WTC11 (cell line): ENCODE measurements at regions not wholly inside any gene's neighbourhood (a gene's known extent, or its start where the extent isn't known, plus 50 kb on each side); places are given as distances from the start of the nearest gene placed in this dataset.

ENCODE experiments used
- ATAC-seq: fragments of 200-7000 bp; cut with Tn5 transposase; 2 replicates; pipeline ENCODE4 v1.10.0; 2021; ENCODE audit warnings: mild to moderate bottlenecking, moderate library complexity
- CTCF ChIA-PET: fragments of 300-600 bp; sonication (Branson Sonifier 250); formaldehyde crosslinking; loops from one replicate; lab custom pipeline; 2021; ENCODE audit warnings: antibody characterized with exemption; lab: Charles Lee
- POLR2A ChIA-PET: fragments of 350-600 bp; sonication (Branson Sonifier 250); formaldehyde crosslinking; loops from one replicate; lab custom pipeline; 2021; ENCODE audit warnings: antibody characterized with exemption; lab: Charles Lee
- DNase-seq: peaks from one replicate; pipeline ENCODE4 v3.0.0; 2021; ENCODE audit warnings: low spot score
- H3K27ac Mint-ChIP-seq: 2 replicates; pipeline ENCODE4 v1.8.0; 2021; ENCODE audit warnings: mixed read lengths
- H3K27me3 Mint-ChIP-seq: 2 replicates; pipeline ENCODE4 v1.8.0; 2021; ENCODE audit warnings: low read depth, mild to moderate bottlenecking, moderate library complexity, mixed read lengths
- H3K36me3 Mint-ChIP-seq: 2 replicates; pipeline ENCODE4 v1.8.0; 2021; ENCODE audit warnings: mixed read lengths
- H3K4me1 Mint-ChIP-seq: 2 replicates; pipeline ENCODE4 v1.8.0; 2022; ENCODE audit warnings: mixed read lengths
- H3K4me3 Mint-ChIP-seq: 2 replicates; pipeline ENCODE4 v1.8.0; 2021; ENCODE audit warnings: mild to moderate bottlenecking, moderate library complexity, mixed read lengths
- H3K9me3 Mint-ChIP-seq: 2 replicates; pipeline ENCODE4 v1.8.0; 2021; ENCODE audit warnings: mixed read lengths
- CBFB ChIP-seq: sonication (generic); formaldehyde crosslinking; IDR thresholded peaks from 2 replicates; pipeline ENCODE4 v1.8.1; 2022; ENCODE audit warnings: mild to moderate bottlenecking, low read depth, missing genetic modification reagents
- GABPB1 ChIP-seq: sonication (generic); formaldehyde crosslinking; IDR thresholded peaks from 2 replicates; pipeline ENCODE4 v1.8.1; 2023; ENCODE audit warnings: mild to moderate bottlenecking, missing genetic modification reagents
- JAZF1 ChIP-seq: fragments of 250-450 bp; sonication (Bioruptor Pico); IDR thresholded peaks from 2 replicates; pipeline ENCODE4 v1.9.0; 2021; ENCODE audit warnings: moderate library complexity, mild to moderate bottlenecking, inconsistent platforms
- NFYB ChIP-seq: sonication (generic); formaldehyde crosslinking; conservative IDR thresholded peaks from 2 replicates; pipeline ENCODE4 v1.8.0; 2022; ENCODE audit warnings: low read depth, missing genetic modification reagents
- OVOL2 ChIP-seq: fragments of 250-450 bp; sonication (Bioruptor Pico); IDR thresholded peaks from 2 replicates; pipeline ENCODE4 v1.9.0; 2021; ENCODE audit warnings: mild to moderate bottlenecking, borderline replicate concordance
- PRRX2 ChIP-seq: fragments of 250-450 bp; sonication (Bioruptor Pico); IDR thresholded peaks from 2 replicates; pipeline ENCODE4 v1.8.0; 2021; ENCODE audit warnings: mild to moderate bottlenecking
- TCF7 ChIP-seq: sonication (generic); formaldehyde crosslinking; IDR thresholded peaks from 2 replicates; pipeline ENCODE4 v1.8.0; 2022; ENCODE audit warnings: mild to moderate bottlenecking, low read depth, missing genetic modification reagents, moderate library complexity
- ZBTB21 ChIP-seq: sonication (generic); formaldehyde crosslinking; IDR thresholded peaks from 2 replicates; pipeline ENCODE4 v1.8.1; 2023; ENCODE audit warnings: mild to moderate bottlenecking, missing genetic modification reagents, borderline replicate concordance
- ZNF121 ChIP-seq: sonication (generic); formaldehyde crosslinking; IDR thresholded peaks from 2 replicates; pipeline ENCODE4 v1.8.0; 2023; ENCODE audit warnings: missing genetic modification reagents
- ZNF232 ChIP-seq: sonication (generic); formaldehyde crosslinking; IDR thresholded peaks from 2 replicates; pipeline ENCODE4 v1.8.0; 2022; ENCODE audit warnings: mild to moderate bottlenecking, missing genetic modification reagents
- ZNF317 ChIP-seq: sonication (generic); formaldehyde crosslinking; IDR thresholded peaks from 2 replicates; pipeline ENCODE4 v1.8.1; 2023; ENCODE audit warnings: low read depth, mild to moderate bottlenecking, moderate library complexity, missing genetic modification reagents, borderline replicate concordance
- ZNF416 ChIP-seq: fragments of 250-450 bp; sonication (Bioruptor Pico); IDR thresholded peaks from 2 replicates; pipeline ENCODE4 v1.9.0; 2021; ENCODE audit warnings: mild to moderate bottlenecking, inconsistent platforms
- TF ChIP-seq, protein P1 (sequence below): fragments of 200-600 bp; IDR thresholded peaks from 2 replicates; pipeline ENCODE4 v1.8.0; 2022; ENCODE audit warnings: antibody characterized with exemption
- TF ChIP-seq, protein P2 (sequence below): sonication (generic); formaldehyde crosslinking; IDR thresholded peaks from 2 replicates; pipeline ENCODE4 v1.8.0; 2022; ENCODE audit warnings: missing genetic modification reagents
- TF ChIP-seq, protein P3 (sequence below): sonication (generic); formaldehyde crosslinking; conservative IDR thresholded peaks from 2 replicates; pipeline ENCODE4 v1.8.1; 2022; ENCODE audit warnings: mild to moderate bottlenecking, missing genetic modification reagents
- TF ChIP-seq, protein P4 (sequence below): sonication (generic); formaldehyde crosslinking; IDR thresholded peaks from 2 replicates; pipeline ENCODE4 v1.8.1; 2023; ENCODE audit warnings: mild to moderate bottlenecking, moderate library complexity, missing genetic modification reagents
- TF ChIP-seq, protein P5 (sequence below): sonication (generic); formaldehyde crosslinking; IDR thresholded peaks from 2 replicates; pipeline ENCODE4 v1.8.0; 2023; ENCODE audit warnings: missing genetic modification reagents, mild to moderate bottlenecking, borderline replicate concordance
- TF ChIP-seq, protein P6 (sequence below): fragments of 250-450 bp; sonication (Bioruptor Pico); IDR thresholded peaks from 2 replicates; pipeline ENCODE4 v1.9.0; 2021; ENCODE audit warnings: mild to moderate bottlenecking

DNA sequence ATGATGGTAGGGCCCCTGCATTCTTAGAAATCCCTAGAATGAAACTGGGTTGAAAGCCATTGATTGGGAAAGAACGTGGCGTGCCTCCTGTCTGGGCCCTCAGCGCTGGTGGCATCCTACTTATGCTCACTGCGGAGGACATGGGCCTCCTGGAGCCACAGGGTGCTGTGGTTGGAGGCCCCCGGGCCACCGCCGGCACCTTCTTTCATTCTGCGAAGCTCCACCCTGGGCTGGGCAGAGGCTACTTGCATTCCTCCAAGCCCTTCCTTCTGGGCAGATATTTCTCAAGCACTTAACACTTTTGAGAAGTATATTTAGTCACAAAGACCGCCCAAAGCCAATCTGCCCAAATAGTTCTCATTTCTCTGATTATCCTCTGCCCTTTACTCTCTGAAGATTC, 311.9 kb downstream of the MYCN start:
- no peak for ATAC-seq
- no peak overlapping the region for H3K27ac Mint-ChIP-seq

More for the DNA sequence above, 311.9 kb downstream of the MYCN start:
- no peak for DNase-seq
- POLR2A ChIA-PET: no interaction called here
- no peak overlapping the region for H3K4me3 Mint-ChIP-seq
- TF ChIP-seq GABPB1 (CRISPR knock-in tag) (no peak), TCF7 (CRISPR knock-in tag) (no peak), NFYB (CRISPR knock-in tag) (no peak), ZNF121 (CRISPR knock-in tag) (no peak), PRRX2 (CRISPR knock-in tag) (no peak), JAZF1 (CRISPR knock-in tag) (no peak), ZNF232 (CRISPR knock-in tag) (no peak), ZNF416 (no peak), ZBTB21 (CRISPR knock-in tag) (no peak), ZNF317 (CRISPR knock-in tag) (no peak), CBFB (CRISPR knock-in tag) (no peak), OVOL2 (CRISPR knock-in tag) (no peak)
- TF ChIP-seq, protein P1, sequence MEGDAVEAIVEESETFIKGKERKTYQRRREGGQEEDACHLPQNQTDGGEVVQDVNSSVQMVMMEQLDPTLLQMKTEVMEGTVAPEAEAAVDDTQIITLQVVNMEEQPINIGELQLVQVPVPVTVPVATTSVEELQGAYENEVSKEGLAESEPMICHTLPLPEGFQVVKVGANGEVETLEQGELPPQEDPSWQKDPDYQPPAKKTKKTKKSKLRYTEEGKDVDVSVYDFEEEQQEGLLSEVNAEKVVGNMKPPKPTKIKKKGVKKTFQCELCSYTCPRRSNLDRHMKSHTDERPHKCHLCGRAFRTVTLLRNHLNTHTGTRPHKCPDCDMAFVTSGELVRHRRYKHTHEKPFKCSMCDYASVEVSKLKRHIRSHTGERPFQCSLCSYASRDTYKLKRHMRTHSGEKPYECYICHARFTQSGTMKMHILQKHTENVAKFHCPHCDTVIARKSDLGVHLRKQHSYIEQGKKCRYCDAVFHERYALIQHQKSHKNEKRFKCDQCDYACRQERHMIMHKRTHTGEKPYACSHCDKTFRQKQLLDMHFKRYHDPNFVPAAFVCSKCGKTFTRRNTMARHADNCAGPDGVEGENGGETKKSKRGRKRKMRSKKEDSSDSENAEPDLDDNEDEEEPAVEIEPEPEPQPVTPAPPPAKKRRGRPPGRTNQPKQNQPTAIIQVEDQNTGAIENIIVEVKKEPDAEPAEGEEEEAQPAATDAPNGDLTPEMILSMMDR: no peak
- TF ChIP-seq, protein P2, sequence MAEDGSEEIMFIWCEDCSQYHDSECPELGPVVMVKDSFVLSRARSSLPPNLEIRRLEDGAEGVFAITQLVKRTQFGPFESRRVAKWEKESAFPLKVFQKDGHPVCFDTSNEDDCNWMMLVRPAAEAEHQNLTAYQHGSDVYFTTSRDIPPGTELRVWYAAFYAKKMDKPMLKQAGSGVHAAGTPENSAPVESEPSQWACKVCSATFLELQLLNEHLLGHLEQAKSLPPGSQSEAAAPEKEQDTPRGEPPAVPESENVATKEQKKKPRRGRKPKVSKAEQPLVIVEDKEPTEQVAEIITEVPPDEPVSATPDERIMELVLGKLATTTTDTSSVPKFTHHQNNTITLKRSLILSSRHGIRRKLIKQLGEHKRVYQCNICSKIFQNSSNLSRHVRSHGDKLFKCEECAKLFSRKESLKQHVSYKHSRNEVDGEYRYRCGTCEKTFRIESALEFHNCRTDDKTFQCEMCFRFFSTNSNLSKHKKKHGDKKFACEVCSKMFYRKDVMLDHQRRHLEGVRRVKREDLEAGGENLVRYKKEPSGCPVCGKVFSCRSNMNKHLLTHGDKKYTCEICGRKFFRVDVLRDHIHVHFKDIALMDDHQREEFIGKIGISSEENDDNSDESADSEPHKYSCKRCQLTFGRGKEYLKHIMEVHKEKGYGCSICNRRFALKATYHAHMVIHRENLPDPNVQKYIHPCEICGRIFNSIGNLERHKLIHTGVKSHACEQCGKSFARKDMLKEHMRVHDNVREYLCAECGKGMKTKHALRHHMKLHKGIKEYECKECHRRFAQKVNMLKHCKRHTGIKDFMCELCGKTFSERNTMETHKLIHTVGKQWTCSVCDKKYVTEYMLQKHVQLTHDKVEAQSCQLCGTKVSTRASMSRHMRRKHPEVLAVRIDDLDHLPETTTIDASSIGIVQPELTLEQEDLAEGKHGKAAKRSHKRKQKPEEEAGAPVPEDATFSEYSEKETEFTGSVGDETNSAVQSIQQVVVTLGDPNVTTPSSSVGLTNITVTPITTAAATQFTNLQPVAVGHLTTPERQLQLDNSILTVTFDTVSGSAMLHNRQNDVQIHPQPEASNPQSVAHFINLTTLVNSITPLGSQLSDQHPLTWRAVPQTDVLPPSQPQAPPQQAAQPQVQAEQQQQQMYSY (CRISPR knock-in tag): no peak
- TF ChIP-seq, protein P3, sequence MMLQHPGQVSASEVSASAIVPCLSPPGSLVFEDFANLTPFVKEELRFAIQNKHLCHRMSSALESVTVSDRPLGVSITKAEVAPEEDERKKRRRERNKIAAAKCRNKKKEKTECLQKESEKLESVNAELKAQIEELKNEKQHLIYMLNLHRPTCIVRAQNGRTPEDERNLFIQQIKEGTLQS (CRISPR knock-in tag): no peak
- TF ChIP-seq, protein P4, sequence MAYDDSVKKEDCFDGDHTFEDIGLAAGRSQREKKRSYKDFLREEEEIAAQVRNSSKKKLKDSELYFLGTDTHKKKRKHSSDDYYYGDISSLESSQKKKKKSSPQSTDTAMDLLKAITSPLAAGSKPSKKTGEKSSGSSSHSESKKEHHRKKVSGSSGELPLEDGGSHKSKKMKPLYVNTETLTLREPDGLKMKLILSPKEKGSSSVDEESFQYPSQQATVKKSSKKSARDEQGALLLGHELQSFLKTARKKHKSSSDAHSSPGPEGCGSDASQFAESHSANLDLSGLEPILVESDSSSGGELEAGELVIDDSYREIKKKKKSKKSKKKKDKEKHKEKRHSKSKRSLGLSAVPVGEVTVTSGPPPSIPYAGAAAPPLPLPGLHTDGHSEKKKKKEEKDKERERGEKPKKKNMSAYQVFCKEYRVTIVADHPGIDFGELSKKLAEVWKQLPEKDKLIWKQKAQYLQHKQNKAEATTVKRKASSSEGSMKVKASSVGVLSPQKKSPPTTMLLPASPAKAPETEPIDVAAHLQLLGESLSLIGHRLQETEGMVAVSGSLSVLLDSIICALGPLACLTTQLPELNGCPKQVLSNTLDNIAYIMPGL (CRISPR knock-in tag): no peak
- TF ChIP-seq, protein P5, sequence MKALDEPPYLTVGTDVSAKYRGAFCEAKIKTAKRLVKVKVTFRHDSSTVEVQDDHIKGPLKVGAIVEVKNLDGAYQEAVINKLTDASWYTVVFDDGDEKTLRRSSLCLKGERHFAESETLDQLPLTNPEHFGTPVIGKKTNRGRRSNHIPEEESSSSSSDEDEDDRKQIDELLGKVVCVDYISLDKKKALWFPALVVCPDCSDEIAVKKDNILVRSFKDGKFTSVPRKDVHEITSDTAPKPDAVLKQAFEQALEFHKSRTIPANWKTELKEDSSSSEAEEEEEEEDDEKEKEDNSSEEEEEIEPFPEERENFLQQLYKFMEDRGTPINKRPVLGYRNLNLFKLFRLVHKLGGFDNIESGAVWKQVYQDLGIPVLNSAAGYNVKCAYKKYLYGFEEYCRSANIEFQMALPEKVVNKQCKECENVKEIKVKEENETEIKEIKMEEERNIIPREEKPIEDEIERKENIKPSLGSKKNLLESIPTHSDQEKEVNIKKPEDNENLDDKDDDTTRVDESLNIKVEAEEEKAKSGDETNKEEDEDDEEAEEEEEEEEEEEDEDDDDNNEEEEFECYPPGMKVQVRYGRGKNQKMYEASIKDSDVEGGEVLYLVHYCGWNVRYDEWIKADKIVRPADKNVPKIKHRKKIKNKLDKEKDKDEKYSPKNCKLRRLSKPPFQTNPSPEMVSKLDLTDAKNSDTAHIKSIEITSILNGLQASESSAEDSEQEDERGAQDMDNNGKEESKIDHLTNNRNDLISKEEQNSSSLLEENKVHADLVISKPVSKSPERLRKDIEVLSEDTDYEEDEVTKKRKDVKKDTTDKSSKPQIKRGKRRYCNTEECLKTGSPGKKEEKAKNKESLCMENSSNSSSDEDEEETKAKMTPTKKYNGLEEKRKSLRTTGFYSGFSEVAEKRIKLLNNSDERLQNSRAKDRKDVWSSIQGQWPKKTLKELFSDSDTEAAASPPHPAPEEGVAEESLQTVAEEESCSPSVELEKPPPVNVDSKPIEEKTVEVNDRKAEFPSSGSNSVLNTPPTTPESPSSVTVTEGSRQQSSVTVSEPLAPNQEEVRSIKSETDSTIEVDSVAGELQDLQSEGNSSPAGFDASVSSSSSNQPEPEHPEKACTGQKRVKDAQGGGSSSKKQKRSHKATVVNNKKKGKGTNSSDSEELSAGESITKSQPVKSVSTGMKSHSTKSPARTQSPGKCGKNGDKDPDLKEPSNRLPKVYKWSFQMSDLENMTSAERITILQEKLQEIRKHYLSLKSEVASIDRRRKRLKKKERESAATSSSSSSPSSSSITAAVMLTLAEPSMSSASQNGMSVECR (CRISPR knock-in tag): no peak
- TF ChIP-seq, protein P6, sequence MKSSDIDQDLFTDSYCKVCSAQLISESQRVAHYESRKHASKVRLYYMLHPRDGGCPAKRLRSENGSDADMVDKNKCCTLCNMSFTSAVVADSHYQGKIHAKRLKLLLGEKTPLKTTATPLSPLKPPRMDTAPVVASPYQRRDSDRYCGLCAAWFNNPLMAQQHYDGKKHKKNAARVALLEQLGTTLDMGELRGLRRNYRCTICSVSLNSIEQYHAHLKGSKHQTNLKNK (CRISPR knock-in tag): no peak
- H3K27me3 Mint-ChIP-seq: peaks cover 2% of the 10 kb centered on the region; the same call in 1 of the 2 replicates
- peaks cover 29% of the 10 kb centered on the region for H3K4me1 Mint-ChIP-seq
- CTCF ChIA-PET: no interaction called here
- peaks cover 29% of the 10 kb centered on the region for H3K9me3 Mint-ChIP-seq
- peaks cover 9% of the 10 kb centered on the region for H3K36me3 Mint-ChIP-seq
